IMR-90 (cell line): ENCODE measurements at regions not wholly inside any gene's neighbourhood (a gene's known extent, or its start where the extent isn't known, plus 50 kb on each side); places are given as distances from the start of the nearest gene placed in this dataset.

Experiments
- ATAC-seq: fragments of 200-7000 bp; cut with Tn5 transposase; 2 replicates; pipeline ENCODE4 v1.9.1; 2020; ENCODE audit warnings: low read depth, mild to moderate bottlenecking, moderate library complexity
- BruUV-seq: library from RNA; stranded (reverse); fragments of 400-500 nt; replicated peaks from 2 replicates; lab custom pipeline; 2021; lab: Mats Ljungman, UMichigan
- CTCF ChIA-PET: fragments of 300-600 bp; formaldehyde crosslinking; extraction: SDS; loops from one replicate; lab custom pipeline; 2021; ENCODE audit warnings: antibody characterized with exemption; lab: Yijun Ruan, JAX
- POLR2A ChIA-PET: fragments of 300-600 bp; sonication (Branson Sonifier 250); formaldehyde crosslinking; loops from one replicate; lab custom pipeline; 2022; ENCODE audit warnings: antibody characterized with exemption; ENCODE audit not compliant: unreplicated experiment; lab: Charles Lee
- DNase-seq: peaks from one replicate; pipeline ENCODE4 v3.0.0; 2013
- H2AFZ ChIP-seq: replicated peaks from 2 replicates; pipeline ENCODE3; 2013; ENCODE audit warnings: low read length, mild to moderate bottlenecking; ENCODE audit not compliant: poor library complexity
- H2AK5ac ChIP-seq: 2 replicates; pipeline ENCODE4 v1.6.1; 2013; ENCODE audit warnings: low read depth, low read length, inconsistent platforms
- H2AK9ac ChIP-seq: replicated peaks from 2 replicates; pipeline ENCODE3; 2013; ENCODE audit warnings: mild to moderate bottlenecking, low read depth, low read length, moderate library complexity; ENCODE audit not compliant: poor library complexity
- H2BK120ac ChIP-seq: 2 replicates; pipeline ENCODE4 v1.6.1; 2013; ENCODE audit warnings: low read depth, low read length, inconsistent platforms
- H2BK15ac ChIP-seq: 3 replicates; pipeline ENCODE4 v1.6.1; 2013; ENCODE audit warnings: low read depth, low read length, inconsistent platforms
- H2BK20ac ChIP-seq: 2 replicates; pipeline ENCODE4 v1.6.1; 2013; ENCODE audit warnings: low read depth, mild to moderate bottlenecking, inconsistent platforms, low read length, moderate library complexity
- H2BK5ac ChIP-seq: 2 replicates; pipeline ENCODE4 v1.6.1; 2013; ENCODE audit warnings: mild to moderate bottlenecking, low read depth, low read length, inconsistent platforms; ENCODE audit not compliant: poor library complexity, severe bottlenecking
- H3K14ac ChIP-seq: replicated peaks from 2 replicates; pipeline ENCODE4 v1.6.1; 2013; ENCODE audit warnings: low read depth, low read length, inconsistent platforms
- H3K18ac ChIP-seq: 2 replicates; pipeline ENCODE4 v1.6.1; 2013; ENCODE audit warnings: low read depth, low read length, control low read depth
- H3K23ac ChIP-seq: 2 replicates; pipeline ENCODE4 v1.6.1; 2013; ENCODE audit warnings: low read depth, low read length, inconsistent platforms
- H3K27ac ChIP-seq: 2 replicates; pipeline ENCODE4 v1.5.1; 2013; ENCODE audit warnings: mild to moderate bottlenecking, control low read depth, low read length; ENCODE audit not compliant: insufficient read depth
- H3K27me3 ChIP-seq: 2 replicates; pipeline ENCODE4 v1.6.1; 2013; ENCODE audit warnings: low read length; ENCODE audit not compliant: control insufficient read depth, insufficient read depth
- H3K36me3 ChIP-seq: 2 replicates; pipeline ENCODE4 v1.6.1; 2013; ENCODE audit warnings: low read length, mixed read lengths; ENCODE audit not compliant: control insufficient read depth, insufficient read depth
- H3K4ac ChIP-seq: 2 replicates; pipeline ENCODE4 v1.6.1; 2013; ENCODE audit warnings: low read depth, low read length, inconsistent platforms
- H3K4me1 ChIP-seq: 2 replicates; pipeline ENCODE4 v1.6.1; 2013; ENCODE audit warnings: low read length, mixed read lengths; ENCODE audit not compliant: control insufficient read depth, insufficient read depth
- H3K4me2 ChIP-seq: 2 replicates; pipeline ENCODE4 v1.6.1; 2013; ENCODE audit warnings: low read depth, mild to moderate bottlenecking, control low read depth, low read length, moderate library complexity
- H3K4me3 ChIP-seq: 2 replicates; pipeline ENCODE4 v1.5.1; 2013; ENCODE audit warnings: low read depth, mild to moderate bottlenecking, control low read depth, low read length, moderate library complexity; ENCODE audit not compliant: insufficient read depth
- H3K56ac ChIP-seq: 2 replicates; pipeline ENCODE4 v1.6.1; 2013; ENCODE audit warnings: low read length, inconsistent platforms; ENCODE audit not compliant: insufficient read depth; ENCODE audit errors: extremely low read depth
- H3K79me1 ChIP-seq, 2 experiments: 2 replicates each; pipeline ENCODE4 v1.6.1; 2013; ENCODE audit warnings: low read length in 2 of 2, inconsistent platforms in 1 of 2, low read depth in 1 of 2
- H3K9ac ChIP-seq: 2 replicates; pipeline ENCODE4 v1.6.1; 2013; ENCODE audit warnings: low read depth, low read length, control low read depth
- H3K9me1 ChIP-seq: 2 replicates; pipeline ENCODE4 v1.6.1; 2013; ENCODE audit warnings: low read length, inconsistent platforms; ENCODE audit not compliant: insufficient read depth
- H3K9me3 ChIP-seq: 2 replicates; pipeline ENCODE4 v1.6.1; 2013; ENCODE audit warnings: low read length; ENCODE audit not compliant: control insufficient read depth, insufficient read depth
- H4K20me1 ChIP-seq: 2 replicates; pipeline ENCODE4 v1.6.1; 2013; ENCODE audit warnings: low read length, inconsistent platforms; ENCODE audit not compliant: insufficient read depth
- H4K5ac ChIP-seq: 2 replicates; pipeline ENCODE4 v1.6.1; 2013; ENCODE audit warnings: mild to moderate bottlenecking, low read depth, low read length, control low read depth
- H4K8ac ChIP-seq, 2 experiments: 2 replicates each; pipeline ENCODE4 v1.6.1; 2013; ENCODE audit warnings: low read depth in 2 of 2, low read length in 2 of 2, control low read depth in 1 of 2, inconsistent platforms in 1 of 2
- H4K91ac ChIP-seq: 2 replicates; pipeline ENCODE4 v1.6.1; 2013; ENCODE audit warnings: low read depth, low read length, inconsistent platforms; ENCODE audit not compliant: insufficient read depth
- BHLHE40 ChIP-seq: fragments of 150-350 bp; IDR thresholded peaks from 2 replicates; pipeline ENCODE4 v1.6.1; 2016; ENCODE audit warnings: mild to moderate bottlenecking, low read depth, low read length
- CEBPB ChIP-seq: IDR thresholded peaks from 2 replicates; pipeline ENCODE4 v1.6.1; 2012; ENCODE audit warnings: low read depth, low read length, improper control_type of control experiment
- CHD1 ChIP-seq: IDR thresholded peaks from 2 replicates; pipeline ENCODE4 v1.6.1; 2012; ENCODE audit warnings: low read depth, low read length, improper control_type of control experiment
- CTCF ChIP-seq: conservative IDR thresholded peaks from 2 replicates; pipeline ENCODE4 v1.5.1; 2012; ENCODE audit warnings: mild to moderate bottlenecking, low read depth, low read length, improper control_type of control experiment
- ELK1 ChIP-seq: fragments of 150-350 bp; IDR thresholded peaks from 2 replicates; pipeline ENCODE4 v1.6.1; 2016; ENCODE audit warnings: low read depth, mild to moderate bottlenecking, low read length, moderate library complexity, borderline replicate concordance
- FOS ChIP-seq: fragments of 150-350 bp; IDR thresholded peaks from 2 replicates; pipeline ENCODE4 v1.6.1; 2016; ENCODE audit warnings: low read depth, low read length
- MAFK ChIP-seq: IDR thresholded peaks from 2 replicates; pipeline ENCODE4 v1.6.1; 2012; ENCODE audit warnings: low read depth, low read length, improper control_type of control experiment
- MAZ ChIP-seq: IDR thresholded peaks from 2 replicates; pipeline ENCODE4 v1.6.1; 2012; ENCODE audit warnings: low read depth, mild to moderate bottlenecking, low read length, improper control_type of control experiment, moderate library complexity, borderline replicate concordance
- MXI1 ChIP-seq: IDR thresholded peaks from 2 replicates; pipeline ENCODE4 v1.6.1; 2012; ENCODE audit warnings: low read depth, mild to moderate bottlenecking, low read length, moderate library complexity, borderline replicate concordance
- NFE2L2 ChIP-seq: fragments of 150-350 bp; IDR thresholded peaks from 2 replicates; pipeline ENCODE4 v1.6.1; 2016; ENCODE audit warnings: low read depth, mild to moderate bottlenecking, low read length
- POLR2A ChIP-seq: IDR thresholded peaks from 2 replicates; pipeline ENCODE4 v1.6.1; 2012; ENCODE audit warnings: mild to moderate bottlenecking, low read depth, low read length
- RAD21 ChIP-seq: IDR thresholded peaks from 2 replicates; pipeline ENCODE4 v1.6.1; 2012; ENCODE audit warnings: low read length, improper control_type of control experiment
- RCOR1 ChIP-seq: IDR thresholded peaks from 2 replicates; pipeline ENCODE4 v1.6.1; 2012; ENCODE audit warnings: mild to moderate bottlenecking, low read length, improper control_type of control experiment; ENCODE audit not compliant: insufficient replicate concordance
- RFX5 ChIP-seq: IDR thresholded peaks from 2 replicates; pipeline ENCODE4 v1.8.0; 2012; ENCODE audit warnings: low read depth, mild to moderate bottlenecking, low read length, moderate library complexity
- SMC3 ChIP-seq: fragments of 150-350 bp; IDR thresholded peaks from 2 replicates; pipeline ENCODE4 v1.6.1; 2016; ENCODE audit warnings: low read depth, mild to moderate bottlenecking, antibody characterized with exemption, low read length, moderate library complexity
- USF2 ChIP-seq: fragments of 150-350 bp; IDR thresholded peaks from 2 replicates; pipeline ENCODE4 v1.6.1; 2017; ENCODE audit warnings: mild to moderate bottlenecking, antibody characterized with exemption, low read length, low read depth
- WGBS, 2 experiments: methylation state at CpG; one replicate each; pipeline versions ENCODE4 v1.1.5 to v1.1.7; 2013; ENCODE audit warnings: missing lambda C conversion rate in 2 of 2; ENCODE audit not compliant: insufficient read length in 1 of 2; ENCODE audit errors: extremely low coverage in 2 of 2; 5-methylcytosine and 5-hydroxymethylcytosine counted together
- dilution Hi-C: fragments of 300-500 bp; cut with HindIII; formaldehyde crosslinking; loops from one replicate; pipeline ENCODE4 v1.14.3; 2018; ENCODE audit warnings: low sequenced_read_pairs; ENCODE audit not compliant: unreplicated experiment
- in situ Hi-C: fragments of 300-500 bp; cut with MboI; formaldehyde crosslinking; loops from 3 replicates; pipeline ENCODE4 v1.14.3; 2019; ENCODE audit warnings: low sequenced_read_pairs, inconsistent platforms, mixed read lengths
- intact Hi-C: fragments of 100-400 bp; cut with micrococcal nuclease; formaldehyde crosslinking; loops from 2 replicates; pipeline ENCODE4 v1.10.0; 2022

GRCh38 chrX:120014354-120015130 lies 62.9 kb downstream of the RHOXF2B start:
- H2BK20ac ChIP-seq: no peak overlapping the region
- no peak overlapping the region; the same call in 1 of the 2 replicates for H3K4me2 ChIP-seq
- no peak overlapping the region for H4K8ac ChIP-seq
- H3K56ac ChIP-seq: no peak overlapping the region
- H2BK120ac ChIP-seq: no peak overlapping the region
- H2AK5ac ChIP-seq: no peak overlapping the region
- no peak overlapping the region for H3K23ac ChIP-seq
- H3K9me3 ChIP-seq: no peaks in the 10 kb centered on the region
- intact Hi-C loops: no loop called here
- H3K4me3 ChIP-seq: no peak overlapping the region
- H3K27me3 ChIP-seq: peaks cover 9% of the 10 kb centered on the region
- no peaks in the 10 kb centered on the region for H4K20me1 ChIP-seq
- no peaks in the 10 kb centered on the region for H3K9me1 ChIP-seq
- H3K9ac ChIP-seq: no peak overlapping the region
- no TSS peak for BruUV-seq
- H3K4me1 ChIP-seq: no peaks in the 10 kb centered on the region
- 68% methylated on average over 11 of the region's 30 CpGs; no CpG with 5 or more reads in 1 of the 2 experiments for WGBS, 2 experiments
- no peak for ATAC-seq
- no peak overlapping the region for H3K18ac ChIP-seq
- TF ChIP-seq CHD1 (no peak), CEBPB (no peak), SMC3 (no peak), MAZ (no peak), RFX5 (no peak), FOS (no peak), POLR2A (no peak), BHLHE40 (no peak), USF2 (no peak), RAD21 (no peak), NFE2L2 (no peak), ELK1 (no peak), MXI1 (no peak), MAFK (no peak), CTCF (no peak), RCOR1 (no peak)
- peak overlapping the region; percentile 33 for H2AFZ ChIP-seq
- H3K14ac ChIP-seq: no peak overlapping the region
- no peak for DNase-seq
- no peak overlapping the region for H2AK9ac ChIP-seq
- no peak overlapping the region for H4K91ac ChIP-seq
- no peak overlapping the region for H2BK15ac ChIP-seq
- H3K27ac ChIP-seq: no peak overlapping the region
- no peaks in the 10 kb centered on the region for H3K79me1 ChIP-seq
- dilution Hi-C loops: no loop called here
- no peak overlapping the region for H3K4ac ChIP-seq
- H3K36me3 ChIP-seq: no peaks in the 10 kb centered on the region
- ChIA-PET POLR2A (no interaction called here), CTCF (interaction anchor here (0.6 to 0.7 kb wide), 2 partner anchors 35 to 1194 kb away, joined by 3 read pairs; no protein-coding TSS in a partner anchor)
- no peak overlapping the region for H4K5ac ChIP-seq
- in situ Hi-C loops: no loop called here
- no peak overlapping the region for H2BK5ac ChIP-seq
